ENCODE measurements at regions not wholly inside any gene's neighbourhood (a gene's known extent, or its start where the extent isn't known, plus 50 kb on each side); places are given as distances from the start of the nearest gene placed in this dataset.
"Not testable (repeated sequence)": the region's sequence is repeated elsewhere in the genome, so short reads cannot be mapped to it uniquely, and the experiment has no call there.

DNA sequence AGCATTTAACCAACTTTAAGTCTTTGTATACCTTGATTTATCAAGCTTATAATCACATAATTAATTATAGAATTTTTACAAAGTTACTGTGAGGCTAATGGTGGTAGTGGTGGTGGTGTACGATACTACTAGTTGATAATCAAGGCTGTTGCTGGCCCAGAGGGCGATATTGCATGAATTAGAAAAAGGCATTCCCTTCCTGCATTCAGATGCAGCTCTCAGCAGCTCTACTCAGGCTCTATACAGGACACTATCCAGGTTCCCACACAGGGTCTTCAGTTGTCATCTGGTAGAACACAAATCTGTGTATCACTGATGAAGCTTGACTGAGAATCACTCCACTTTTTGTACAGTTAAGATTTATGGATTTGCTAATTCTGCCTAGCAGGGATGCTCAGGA lies 562.8 kb upstream of the C9orf72 start:
- H3K9ac ChIP-seq (ENCODE audit: low read depth, low read length): no peak overlapping the region

GRCh38 chr9:28147430-28147829 lies 574.1 kb upstream of the C9orf72 start:
- H3K79me1 ChIP-seq (ENCODE audit: low read depth in 1 of 2, low read length in 2 of 2); H3K56ac ChIP-seq (ENCODE audit: extremely low read depth, insufficient read depth, low read length); H2AFZ ChIP-seq (replicated peaks; ENCODE audit: low read length, poor library complexity); dilution Hi-C loops (cut with HindIII; ENCODE audit: low sequenced_read_pairs, unreplicated experiment); H2BK15ac ChIP-seq (ENCODE audit: low read depth, low read length); ATAC-seq (ENCODE audit: low read depth); H3K18ac ChIP-seq (ENCODE audit: low read depth, low read length); H3K9me3 ChIP-seq (ENCODE audit: control insufficient read depth, insufficient read depth, low read length); H4K5ac ChIP-seq (ENCODE audit: low read depth, low read length); BruUV-seq (replicated peaks); H4K20me1 ChIP-seq (ENCODE audit: insufficient read depth, low read length); H4K8ac ChIP-seq (ENCODE audit: low read depth in 2 of 2, low read length in 2 of 2); in situ Hi-C loops (cut with MboI; ENCODE audit: low sequenced_read_pairs); H3K14ac ChIP-seq (replicated peaks; ENCODE audit: low read depth, low read length); H4K91ac ChIP-seq (ENCODE audit: insufficient read depth, low read depth, low read length); DNase-seq; intact Hi-C loops (cut with micrococcal nuclease); H2AK5ac ChIP-seq (ENCODE audit: low read depth, low read length); H3K4ac ChIP-seq (ENCODE audit: low read depth, low read length); H3K36me3 ChIP-seq (ENCODE audit: control insufficient read depth, insufficient read depth, low read length); H3K9ac ChIP-seq (ENCODE audit: low read depth, low read length); H3K27me3 ChIP-seq (ENCODE audit: control insufficient read depth, insufficient read depth, low read length); H3K23ac ChIP-seq (ENCODE audit: low read depth, low read length); H2BK5ac ChIP-seq (ENCODE audit: low read depth, low read length, poor library complexity, severe bottlenecking); H2AK9ac ChIP-seq (replicated peaks; ENCODE audit: low read depth, low read length, poor library complexity); H2BK120ac ChIP-seq (ENCODE audit: low read depth, low read length); H2BK20ac ChIP-seq (ENCODE audit: low read depth, low read length); H3K4me3 ChIP-seq (ENCODE audit: insufficient read depth, low read depth, low read length); POLR2A ChIA-PET (ENCODE audit: unreplicated experiment); H3K4me1 ChIP-seq (ENCODE audit: control insufficient read depth, insufficient read depth, low read length); H3K9me1 ChIP-seq (ENCODE audit: insufficient read depth, low read length); H3K27ac ChIP-seq (ENCODE audit: insufficient read depth, low read length); CTCF ChIA-PET; H3K4me2 ChIP-seq (ENCODE audit: low read depth, low read length): not testable (repeated sequence)
- no CpG with 5 or more reads among the region's 15 CpGs for WGBS, 2 experiments (ENCODE audit: extremely low coverage in 2 of 2, insufficient read length in 1 of 2)

More for the DNA sequence above, 562.8 kb upstream of the C9orf72 start:
- CTCF ChIA-PET: no interaction called here
- Histone ChIP-seq H3K18ac (ENCODE audit: low read depth, low read length) (no peak overlapping the region), H3K4me3 (ENCODE audit: insufficient read depth, low read depth, low read length) (no peak overlapping the region), H3K9me1 (ENCODE audit: insufficient read depth, low read length) (no peaks in the 10 kb centered on the region), H3K4me2 (ENCODE audit: low read depth, low read length) (no peak overlapping the region), H2BK20ac (ENCODE audit: low read depth, low read length) (no peak overlapping the region), H3K9me3 (ENCODE audit: control insufficient read depth, insufficient read depth, low read length) (no peaks in the 10 kb centered on the region), H2AFZ (replicated peaks; ENCODE audit: low read length, poor library complexity) (no peak overlapping the region), H3K79me1 (ENCODE audit: low read depth in 1 of 2, low read length in 2 of 2) (no peaks in the 10 kb centered on the region), H2BK15ac (ENCODE audit: low read depth, low read length) (no peak overlapping the region), H3K27ac (ENCODE audit: insufficient read depth, low read length) (no peak overlapping the region), H3K27me3 (ENCODE audit: control insufficient read depth, insufficient read depth, low read length) (no peaks in the 10 kb centered on the region), H2AK9ac (replicated peaks; ENCODE audit: low read depth, low read length, poor library complexity) (no peak overlapping the region), H4K5ac (ENCODE audit: low read depth, low read length) (no peak overlapping the region), H3K4me1 (ENCODE audit: control insufficient read depth, insufficient read depth, low read length) (no peaks in the 10 kb centered on the region), H2BK120ac (ENCODE audit: low read depth, low read length) (no peak overlapping the region), H4K20me1 (ENCODE audit: insufficient read depth, low read length) (no peaks in the 10 kb centered on the region), H2AK5ac (ENCODE audit: low read depth, low read length) (no peak overlapping the region), H3K36me3 (ENCODE audit: control insufficient read depth, insufficient read depth, low read length) (no peaks in the 10 kb centered on the region), H4K8ac (ENCODE audit: low read depth in 2 of 2, low read length in 2 of 2) (no peak overlapping the region), H3K23ac (ENCODE audit: low read depth, low read length) (no peak overlapping the region), H3K4ac (ENCODE audit: low read depth, low read length) (no peak overlapping the region), H4K91ac (ENCODE audit: insufficient read depth, low read depth, low read length) (no peak overlapping the region), H3K14ac (replicated peaks; ENCODE audit: low read depth, low read length) (no peak overlapping the region), H3K56ac (ENCODE audit: extremely low read depth, insufficient read depth, low read length) (no peak overlapping the region), H2BK5ac (ENCODE audit: low read depth, low read length, poor library complexity, severe bottlenecking) (no peak overlapping the region)
- DNase-seq: no peak
- in situ Hi-C loops (cut with MboI; ENCODE audit: low sequenced_read_pairs): no loop called here
- TF ChIP-seq, protein P1, sequence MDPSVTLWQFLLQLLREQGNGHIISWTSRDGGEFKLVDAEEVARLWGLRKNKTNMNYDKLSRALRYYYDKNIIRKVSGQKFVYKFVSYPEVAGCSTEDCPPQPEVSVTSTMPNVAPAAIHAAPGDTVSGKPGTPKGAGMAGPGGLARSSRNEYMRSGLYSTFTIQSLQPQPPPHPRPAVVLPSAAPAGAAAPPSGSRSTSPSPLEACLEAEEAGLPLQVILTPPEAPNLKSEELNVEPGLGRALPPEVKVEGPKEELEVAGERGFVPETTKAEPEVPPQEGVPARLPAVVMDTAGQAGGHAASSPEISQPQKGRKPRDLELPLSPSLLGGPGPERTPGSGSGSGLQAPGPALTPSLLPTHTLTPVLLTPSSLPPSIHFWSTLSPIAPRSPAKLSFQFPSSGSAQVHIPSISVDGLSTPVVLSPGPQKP (IDR thresholded peaks at IDR 0.05; ENCODE audit: borderline replicate concordance, low read depth, low read length): no peak
- TF ChIP-seq MAZ (IDR thresholded peaks at IDR 0.05; ENCODE audit: borderline replicate concordance, low read depth, low read length): no peak
- TF ChIP-seq RFX5 (IDR thresholded peaks at IDR 0.05; ENCODE audit: low read depth, low read length): no peak
- TF ChIP-seq RAD21 (IDR thresholded peaks at IDR 0.05; ENCODE audit: low read length): no peak
- no peak for TF ChIP-seq FOS (IDR thresholded peaks at IDR 0.05; ENCODE audit: low read depth, low read length)
- no peak for TF ChIP-seq NFE2L2 (IDR thresholded peaks at IDR 0.05; ENCODE audit: low read depth, low read length)
- no peak for TF ChIP-seq BHLHE40 (IDR thresholded peaks at IDR 0.05; ENCODE audit: low read depth, low read length)
- TF ChIP-seq SMC3 (IDR thresholded peaks at IDR 0.05; ENCODE audit: low read depth, low read length): no peak
- TF ChIP-seq CEBPB (IDR thresholded peaks at IDR 0.05; ENCODE audit: low read depth, low read length): no peak
- no CpG with 5 or more reads among the region's 2 CpGs for WGBS, 2 experiments (ENCODE audit: extremely low coverage in 2 of 2, insufficient read length in 1 of 2)
- BruUV-seq (replicated peaks): no TSS peak
- no peak for ATAC-seq (ENCODE audit: low read depth)
- dilution Hi-C loops (cut with HindIII; ENCODE audit: low sequenced_read_pairs, unreplicated experiment): no loop called here
- intact Hi-C loops (cut with micrococcal nuclease): no loop called here
- POLR2A ChIA-PET (ENCODE audit: unreplicated experiment): no interaction called here
